ENCODE measurements at regions not wholly inside any gene's neighbourhood (a gene's known extent, or its start where the extent isn't known, plus 50 kb on each side); places are given as distances from the start of the nearest gene placed in this dataset.

GRCh38 chr4:189463734-189464133 is 476.9 kb upstream of the FRG1 start:
- TF ChIP-seq CTCF (IDR thresholded peaks at IDR 0.05; ENCODE audit: borderline replicate concordance, extremely low read depth, insufficient read depth), result no peak
- no peaks in the 10 kb centered on the region for H3K27me3 ChIP-seq (ENCODE audit: control insufficient read depth, insufficient read depth, low read length)
- no peak overlapping the region for H3K27ac ChIP-seq (ENCODE audit: low read depth in 2 of 2, low read length in 2 of 2)
- H3K36me3 ChIP-seq (ENCODE audit: control insufficient read depth in 2 of 3, insufficient read depth in 3 of 3, low read length in 3 of 3), result no peaks in the 10 kb centered on the region
- H3K9ac ChIP-seq (ENCODE audit: low read length in 3 of 3), result no peak overlapping the region
- DNase-seq (no peak), FAIRE-seq (no peak)
- intact Hi-C loops (cut with DNase I), result no loop called here
- H3K9me3 ChIP-seq (ENCODE audit: control insufficient read depth in 2 of 3, insufficient read depth in 1 of 3, low read length in 3 of 3), result no peaks in the 10 kb centered on the region
- no peak overlapping the region for H3K4me3 ChIP-seq (ENCODE audit: low read length in 3 of 3)
- no peaks in the 10 kb centered on the region for H3K4me1 ChIP-seq (ENCODE audit: control insufficient read depth in 2 of 3, insufficient read depth in 2 of 3, low read depth in 1 of 3, low read length in 3 of 3)

- Histone ChIP-seq H3K36me3 (ENCODE audit: control insufficient read depth in 2 of 3, insufficient read depth in 3 of 3, low read length in 3 of 3) (no peaks in the 10 kb centered on the region), H3K4me3 (ENCODE audit: low read length in 3 of 3) (no peak overlapping the region), H3K9me3 (ENCODE audit: control insufficient read depth in 2 of 3, insufficient read depth in 1 of 3, low read length in 3 of 3) (no peaks in the 10 kb centered on the region), H3K27me3 (ENCODE audit: control insufficient read depth, insufficient read depth, low read length) (no peaks in the 10 kb centered on the region), H3K27ac (ENCODE audit: low read depth in 2 of 2, low read length in 2 of 2) (no peak overlapping the region), H3K4me1 (ENCODE audit: control insufficient read depth in 2 of 3, insufficient read depth in 2 of 3, low read depth in 1 of 3, low read length in 3 of 3) (no peaks in the 10 kb centered on the region), H3K9ac (ENCODE audit: low read length in 3 of 3) (no peak overlapping the region)
- FAIRE-seq (no peak), DNase-seq (peak in 1 of 5 donors; percentile 29)
- intact Hi-C loops (cut with DNase I), result no loop called here
- no peak for TF ChIP-seq CTCF (IDR thresholded peaks at IDR 0.05; ENCODE audit: borderline replicate concordance, extremely low read depth, insufficient read depth)
Observed at GRCh38 chr4:189494407-189494806, 446.3 kb upstream of the FRG1 start.

- Histone ChIP-seq H3K27me3 (ENCODE audit: control insufficient read depth, insufficient read depth, low read length) (no peaks in the 10 kb centered on the region), H3K9ac (ENCODE audit: low read length in 3 of 3) (no peak overlapping the region), H3K4me1 (ENCODE audit: control insufficient read depth in 2 of 3, insufficient read depth in 2 of 3, low read depth in 1 of 3, low read length in 3 of 3) (no peaks in the 10 kb centered on the region), H3K27ac (ENCODE audit: low read depth in 2 of 2, low read length in 2 of 2) (no peak overlapping the region), H3K4me3 (ENCODE audit: low read length in 3 of 3) (no peak overlapping the region), H3K36me3 (ENCODE audit: control insufficient read depth in 2 of 3, insufficient read depth in 3 of 3, low read length in 3 of 3) (no peaks in the 10 kb centered on the region), H3K9me3 (ENCODE audit: control insufficient read depth in 2 of 3, insufficient read depth in 1 of 3, low read length in 3 of 3) (no peaks in the 10 kb centered on the region)
- FAIRE-seq, result no peak
- intact Hi-C loops (cut with DNase I), result no loop called here
- peak in 1 of 5 donors; percentile 7 for DNase-seq
- TF ChIP-seq CTCF (IDR thresholded peaks at IDR 0.05; ENCODE audit: borderline replicate concordance, extremely low read depth, insufficient read depth), result no peak
Observed at GRCh38 chr4:189497516-189497915, 443.2 kb upstream of the FRG1 start.

GRCh38 chr4:189497996-189498395 is 442.7 kb upstream of the FRG1 start:
- no peak for TF ChIP-seq CTCF (IDR thresholded peaks at IDR 0.05; ENCODE audit: borderline replicate concordance, extremely low read depth, insufficient read depth)
- H3K4me1 ChIP-seq (ENCODE audit: control insufficient read depth in 2 of 3, insufficient read depth in 2 of 3, low read depth in 1 of 3, low read length in 3 of 3), result no peaks in the 10 kb centered on the region
- H3K4me3 ChIP-seq (ENCODE audit: low read length in 3 of 3), result no peak overlapping the region
- no peak overlapping the region for H3K9ac ChIP-seq (ENCODE audit: low read length in 3 of 3)
- intact Hi-C loops (cut with DNase I), result no loop called here
- no peaks in the 10 kb centered on the region for H3K9me3 ChIP-seq (ENCODE audit: control insufficient read depth in 2 of 3, insufficient read depth in 1 of 3, low read length in 3 of 3)
- H3K36me3 ChIP-seq (ENCODE audit: control insufficient read depth in 2 of 3, insufficient read depth in 3 of 3, low read length in 3 of 3), result no peaks in the 10 kb centered on the region
- DNase-seq, result no peak
- H3K27ac ChIP-seq (ENCODE audit: low read depth in 2 of 2, low read length in 2 of 2), result no peak overlapping the region
- no peaks in the 10 kb centered on the region for H3K27me3 ChIP-seq (ENCODE audit: control insufficient read depth, insufficient read depth, low read length)
- FAIRE-seq, result no peak
